ENCODE measurements at regions not wholly inside any gene's neighbourhood (a gene's known extent, or its start where the extent isn't known, plus 50 kb on each side); places are given as distances from the start of the nearest gene placed in this dataset.

- Histone ChIP-seq H3K4me3 (ENCODE audit: low read depth in 1 of 2, low read length in 2 of 2) (no peak overlapping the region), H3K9me3 (ENCODE audit: insufficient read depth, low read length, severe bottlenecking) (peaks cover 6% of the 10 kb centered on the region), H3K9ac (ENCODE audit: low read depth, low read length) (no peak overlapping the region), H3K27ac (ENCODE audit: low read length) (no peak overlapping the region), H4K20me1 (ENCODE audit: insufficient read depth, low read length) (no peaks in the 10 kb centered on the region), H3K36me3 (ENCODE audit: insufficient read depth, low read length) (no peaks in the 10 kb centered on the region), H3K79me2 (ENCODE audit: insufficient read depth, low read length) (no peaks in the 10 kb centered on the region), H3K27me3 (ENCODE audit: insufficient read depth, low read length, poor library complexity) (no peaks in the 10 kb centered on the region), H2AFZ (ENCODE audit: low read depth, low read length) (no peak overlapping the region), H3K4me1 (ENCODE audit: insufficient read depth, low read length) (no peaks in the 10 kb centered on the region), H3K4me2 (ENCODE audit: insufficient read depth, low read length) (no peak overlapping the region)
- ATAC-seq (ENCODE audit: insufficient read depth, low read depth) (no peak), DNase-seq (no peak)
- TF ChIP-seq, protein P1, sequence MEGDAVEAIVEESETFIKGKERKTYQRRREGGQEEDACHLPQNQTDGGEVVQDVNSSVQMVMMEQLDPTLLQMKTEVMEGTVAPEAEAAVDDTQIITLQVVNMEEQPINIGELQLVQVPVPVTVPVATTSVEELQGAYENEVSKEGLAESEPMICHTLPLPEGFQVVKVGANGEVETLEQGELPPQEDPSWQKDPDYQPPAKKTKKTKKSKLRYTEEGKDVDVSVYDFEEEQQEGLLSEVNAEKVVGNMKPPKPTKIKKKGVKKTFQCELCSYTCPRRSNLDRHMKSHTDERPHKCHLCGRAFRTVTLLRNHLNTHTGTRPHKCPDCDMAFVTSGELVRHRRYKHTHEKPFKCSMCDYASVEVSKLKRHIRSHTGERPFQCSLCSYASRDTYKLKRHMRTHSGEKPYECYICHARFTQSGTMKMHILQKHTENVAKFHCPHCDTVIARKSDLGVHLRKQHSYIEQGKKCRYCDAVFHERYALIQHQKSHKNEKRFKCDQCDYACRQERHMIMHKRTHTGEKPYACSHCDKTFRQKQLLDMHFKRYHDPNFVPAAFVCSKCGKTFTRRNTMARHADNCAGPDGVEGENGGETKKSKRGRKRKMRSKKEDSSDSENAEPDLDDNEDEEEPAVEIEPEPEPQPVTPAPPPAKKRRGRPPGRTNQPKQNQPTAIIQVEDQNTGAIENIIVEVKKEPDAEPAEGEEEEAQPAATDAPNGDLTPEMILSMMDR (IDR thresholded peaks at IDR 0.05; ENCODE audit: borderline replicate concordance, extremely low read depth, low read length, poor library complexity, severe bottlenecking) = no peak
These were observed 886.2 kb downstream of the TYW1 start for GRCh38 chr7:67882843-67883242.

DNA sequence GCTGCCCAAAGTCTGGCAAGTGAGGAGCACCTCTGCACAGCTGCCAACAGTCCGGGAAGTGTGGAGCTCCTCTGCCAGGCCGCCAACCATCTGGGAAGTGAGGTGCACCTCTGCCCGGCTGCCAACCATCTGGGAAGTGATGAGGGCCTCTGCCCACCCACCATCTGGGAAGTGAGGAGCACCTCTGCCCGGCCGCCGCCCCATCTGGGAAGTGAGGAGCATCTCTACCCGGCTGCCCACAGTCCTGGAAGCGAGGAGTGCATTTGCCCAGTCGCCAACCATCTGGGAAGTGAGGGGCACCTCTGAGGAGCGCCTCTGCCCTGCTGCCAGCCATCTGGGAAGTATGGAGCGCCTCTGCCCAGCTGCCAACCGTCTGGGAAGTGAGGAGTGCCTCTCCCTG is 893.7 kb downstream of the TYW1 start:
- H3K9ac ChIP-seq (ENCODE audit: low read depth, low read length) = no peak overlapping the region
- ATAC-seq (ENCODE audit: insufficient read depth, low read depth) = no peak
- TF ChIP-seq, protein P1 (IDR thresholded peaks at IDR 0.05; ENCODE audit: borderline replicate concordance, extremely low read depth, low read length, poor library complexity, severe bottlenecking) = no peak
- no peak for TF ChIP-seq EZH2 (IDR thresholded peaks at IDR 0.05; ENCODE audit: borderline replicate concordance, low read depth, low read length, severe bottlenecking)
- H3K27ac ChIP-seq (ENCODE audit: low read length) = no peak overlapping the region
- H3K27me3 ChIP-seq (ENCODE audit: insufficient read depth, low read length, poor library complexity) = no peaks in the 10 kb centered on the region
- no peak overlapping the region for H2AFZ ChIP-seq (ENCODE audit: low read depth, low read length)
- no peak for DNase-seq
- no peaks in the 10 kb centered on the region for H3K79me2 ChIP-seq (ENCODE audit: insufficient read depth, low read length)
- H3K4me3 ChIP-seq (ENCODE audit: low read depth in 1 of 2, low read length in 2 of 2) = no peak overlapping the region
- no peaks in the 10 kb centered on the region for H3K36me3 ChIP-seq (ENCODE audit: insufficient read depth, low read length)
- no peaks in the 10 kb centered on the region for H3K4me1 ChIP-seq (ENCODE audit: insufficient read depth, low read length)
- H3K4me2 ChIP-seq (ENCODE audit: insufficient read depth, low read length) = no peak overlapping the region
- H4K20me1 ChIP-seq (ENCODE audit: insufficient read depth, low read length) = no peaks in the 10 kb centered on the region
- H3K9me3 ChIP-seq (ENCODE audit: insufficient read depth, low read length, severe bottlenecking) = peaks cover 35% of the 10 kb centered on the region

DNA sequence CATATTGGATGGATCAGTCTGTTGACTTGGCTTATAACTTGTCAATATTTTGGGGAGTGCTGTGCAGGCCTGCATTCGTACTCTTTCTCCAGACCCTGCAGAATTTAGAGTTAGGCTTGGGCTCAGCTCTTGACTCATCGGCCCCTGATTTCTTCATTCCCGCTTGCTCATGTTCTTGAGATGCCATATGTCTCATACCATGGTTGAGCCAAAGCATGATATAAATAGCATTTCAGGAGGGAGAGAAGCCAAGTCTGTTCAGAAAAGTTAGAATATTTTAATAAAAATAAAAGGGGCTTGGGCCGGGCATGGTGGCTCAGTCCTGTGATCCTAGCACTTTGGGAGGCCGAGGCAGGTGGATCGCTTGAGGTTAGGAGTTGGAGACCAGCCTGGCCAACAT is 898.1 kb downstream of the TYW1 start:
- H3K79me2 ChIP-seq (ENCODE audit: insufficient read depth, low read length) = no peaks in the 10 kb centered on the region
- no peaks in the 10 kb centered on the region for H4K20me1 ChIP-seq (ENCODE audit: insufficient read depth, low read length)
- H3K9me3 ChIP-seq (ENCODE audit: insufficient read depth, low read length, severe bottlenecking) = peaks cover 11% of the 10 kb centered on the region
- H2AFZ ChIP-seq (ENCODE audit: low read depth, low read length) = no peak overlapping the region
- H3K4me2 ChIP-seq (ENCODE audit: insufficient read depth, low read length) = no peak overlapping the region
- no peak overlapping the region for H3K27ac ChIP-seq (ENCODE audit: low read length)
- no peaks in the 10 kb centered on the region for H3K27me3 ChIP-seq (ENCODE audit: insufficient read depth, low read length, poor library complexity)
- H3K9ac ChIP-seq (ENCODE audit: low read depth, low read length) = no peak overlapping the region
- TF ChIP-seq EZH2 (IDR thresholded peaks at IDR 0.05; ENCODE audit: borderline replicate concordance, low read depth, low read length, severe bottlenecking) = no peak
- TF ChIP-seq, protein P1 (IDR thresholded peaks at IDR 0.05; ENCODE audit: borderline replicate concordance, extremely low read depth, low read length, poor library complexity, severe bottlenecking) = no peak
- H3K4me1 ChIP-seq (ENCODE audit: insufficient read depth, low read length) = no peaks in the 10 kb centered on the region
- no peak for DNase-seq
- H3K4me3 ChIP-seq (ENCODE audit: low read depth in 1 of 2, low read length in 2 of 2) = no peak overlapping the region
- H3K36me3 ChIP-seq (ENCODE audit: insufficient read depth, low read length) = no peaks in the 10 kb centered on the region
- no peak for ATAC-seq (ENCODE audit: insufficient read depth, low read depth)

GRCh38 chr7:67896721-67897120 is 900.1 kb downstream of the TYW1 start:
- no peak overlapping the region for H3K9ac ChIP-seq (ENCODE audit: low read depth, low read length)
- no peaks in the 10 kb centered on the region for H3K9me3 ChIP-seq (ENCODE audit: insufficient read depth, low read length, severe bottlenecking)
- no peak for TF ChIP-seq EZH2 (IDR thresholded peaks at IDR 0.05; ENCODE audit: borderline replicate concordance, low read depth, low read length, severe bottlenecking)
- TF ChIP-seq, protein P1 (IDR thresholded peaks at IDR 0.05; ENCODE audit: borderline replicate concordance, extremely low read depth, low read length, poor library complexity, severe bottlenecking) = no peak
- ATAC-seq (ENCODE audit: insufficient read depth, low read depth) (no peak), DNase-seq (no peak)
- H3K79me2 ChIP-seq (ENCODE audit: insufficient read depth, low read length) = no peaks in the 10 kb centered on the region
- H2AFZ ChIP-seq (ENCODE audit: low read depth, low read length) = no peak overlapping the region
- H3K4me1 ChIP-seq (ENCODE audit: insufficient read depth, low read length) = no peaks in the 10 kb centered on the region
- no peak overlapping the region for H3K4me2 ChIP-seq (ENCODE audit: insufficient read depth, low read length)
- no peaks in the 10 kb centered on the region for H4K20me1 ChIP-seq (ENCODE audit: insufficient read depth, low read length)
- no peak overlapping the region for H3K27ac ChIP-seq (ENCODE audit: low read length)
- no peak overlapping the region for H3K4me3 ChIP-seq (ENCODE audit: low read depth in 1 of 2, low read length in 2 of 2)
- no peaks in the 10 kb centered on the region for H3K27me3 ChIP-seq (ENCODE audit: insufficient read depth, low read length, poor library complexity)
- no peaks in the 10 kb centered on the region for H3K36me3 ChIP-seq (ENCODE audit: insufficient read depth, low read length)

All from DND-41 (cell line).